ENCODE measurements at regions not wholly inside any gene's neighbourhood (a gene's known extent, or its start where the extent isn't known, plus 50 kb on each side); places are given as distances from the start of the nearest gene placed in this dataset.

GRCh38 chr3:115270849-115271248 lies 123.8 kb upstream of the ZBTB20 start:
- Histone ChIP-seq H3K4me1 (ENCODE audit: control insufficient read depth, insufficient read depth, low read length) (no peaks in the 10 kb centered on the region), H3K36me3 (ENCODE audit: control insufficient read depth, insufficient read depth, low read length) (no peaks in the 10 kb centered on the region), H3K27me3 (ENCODE audit: control insufficient read depth, insufficient read depth, low read length) (no peaks in the 10 kb centered on the region), H3K9ac (ENCODE audit: low read length) (no peak overlapping the region), H3K27ac (ENCODE audit: low read depth, low read length) (no peak overlapping the region), H3K4me3 (ENCODE audit: low read length) (no peak overlapping the region)

GRCh38 chr3:115272036-115272824 lies 125.1 kb upstream of the ZBTB20 start:
- no peak overlapping the region for H3K27ac ChIP-seq (ENCODE audit: low read depth, low read length)
- H3K4me3 ChIP-seq (ENCODE audit: low read length), result no peak overlapping the region
- H3K4me1 ChIP-seq (ENCODE audit: control insufficient read depth, insufficient read depth, low read length), result no peaks in the 10 kb centered on the region
- H3K9ac ChIP-seq (ENCODE audit: low read length), result no peak overlapping the region
- H3K36me3 ChIP-seq (ENCODE audit: control insufficient read depth, insufficient read depth, low read length), result no peaks in the 10 kb centered on the region
- H3K27me3 ChIP-seq (ENCODE audit: control insufficient read depth, insufficient read depth, low read length), result no peaks in the 10 kb centered on the region

- Histone ChIP-seq H3K9ac (ENCODE audit: low read length) (no peak overlapping the region), H3K27me3 (ENCODE audit: control insufficient read depth, insufficient read depth, low read length) (no peaks in the 10 kb centered on the region), H3K36me3 (ENCODE audit: control insufficient read depth, insufficient read depth, low read length) (no peaks in the 10 kb centered on the region), H3K27ac (ENCODE audit: low read depth, low read length) (no peak overlapping the region), H3K4me3 (ENCODE audit: low read length) (no peak overlapping the region), H3K4me1 (ENCODE audit: control insufficient read depth, insufficient read depth, low read length) (no peaks in the 10 kb centered on the region)
Observed at GRCh38 chr3:115275896-115276295, 128.8 kb upstream of the ZBTB20 start.

- Histone ChIP-seq H3K36me3 (ENCODE audit: control insufficient read depth, insufficient read depth, low read length) (no peaks in the 10 kb centered on the region), H3K4me1 (ENCODE audit: control insufficient read depth, insufficient read depth, low read length) (no peaks in the 10 kb centered on the region), H3K27ac (ENCODE audit: low read depth, low read length) (no peak overlapping the region), H3K4me3 (ENCODE audit: low read length) (no peak overlapping the region), H3K27me3 (ENCODE audit: control insufficient read depth, insufficient read depth, low read length) (no peaks in the 10 kb centered on the region), H3K9ac (ENCODE audit: low read length) (no peak overlapping the region)
Observed at GRCh38 chr3:115279939-115280338, 132.9 kb upstream of the ZBTB20 start.

- H3K27ac ChIP-seq (ENCODE audit: low read depth, low read length), result no peak overlapping the region
- H3K4me1 ChIP-seq (ENCODE audit: control insufficient read depth, insufficient read depth, low read length), result no peaks in the 10 kb centered on the region
- no peaks in the 10 kb centered on the region for H3K27me3 ChIP-seq (ENCODE audit: control insufficient read depth, insufficient read depth, low read length)
- no peak overlapping the region for H3K9ac ChIP-seq (ENCODE audit: low read length)
- H3K36me3 ChIP-seq (ENCODE audit: control insufficient read depth, insufficient read depth, low read length), result no peaks in the 10 kb centered on the region
- no peak overlapping the region for H3K4me3 ChIP-seq (ENCODE audit: low read length)
Observed at GRCh38 chr3:115280506-115280905, 133.4 kb upstream of the ZBTB20 start.

GRCh38 chr3:115281697-115282675 lies 134.9 kb upstream of the ZBTB20 start:
- no peaks in the 10 kb centered on the region for H3K4me1 ChIP-seq (ENCODE audit: control insufficient read depth, insufficient read depth, low read length)
- H3K27ac ChIP-seq (ENCODE audit: low read depth, low read length), result no peak overlapping the region
- no peak overlapping the region for H3K4me3 ChIP-seq (ENCODE audit: low read length)
- H3K9ac ChIP-seq (ENCODE audit: low read length), result no peak overlapping the region
- H3K27me3 ChIP-seq (ENCODE audit: control insufficient read depth, insufficient read depth, low read length), result no peaks in the 10 kb centered on the region
- H3K36me3 ChIP-seq (ENCODE audit: control insufficient read depth, insufficient read depth, low read length), result no peaks in the 10 kb centered on the region

GRCh38 chr3:115284980-115285379 lies 137.9 kb upstream of the ZBTB20 start:
- no peaks in the 10 kb centered on the region for H3K36me3 ChIP-seq (ENCODE audit: control insufficient read depth, insufficient read depth, low read length)
- no peak overlapping the region for H3K27ac ChIP-seq (ENCODE audit: low read depth, low read length)
- no peaks in the 10 kb centered on the region for H3K27me3 ChIP-seq (ENCODE audit: control insufficient read depth, insufficient read depth, low read length)
- H3K9ac ChIP-seq (ENCODE audit: low read length), result no peak overlapping the region
- no peak overlapping the region for H3K4me3 ChIP-seq (ENCODE audit: low read length)
- no peaks in the 10 kb centered on the region for H3K4me1 ChIP-seq (ENCODE audit: control insufficient read depth, insufficient read depth, low read length)

GRCh38 chr3:115286529-115287197 lies 139.6 kb upstream of the ZBTB20 start:
- Histone ChIP-seq H3K27me3 (ENCODE audit: control insufficient read depth, insufficient read depth, low read length) (no peaks in the 10 kb centered on the region), H3K4me1 (ENCODE audit: control insufficient read depth, insufficient read depth, low read length) (no peaks in the 10 kb centered on the region), H3K27ac (ENCODE audit: low read depth, low read length) (no peak overlapping the region), H3K4me3 (ENCODE audit: low read length) (no peak overlapping the region), H3K36me3 (ENCODE audit: control insufficient read depth, insufficient read depth, low read length) (no peaks in the 10 kb centered on the region), H3K9ac (ENCODE audit: low read length) (no peak overlapping the region)

- Histone ChIP-seq H3K36me3 (ENCODE audit: control insufficient read depth, insufficient read depth, low read length) (no peaks in the 10 kb centered on the region), H3K4me1 (ENCODE audit: control insufficient read depth, insufficient read depth, low read length) (no peaks in the 10 kb centered on the region), H3K4me3 (ENCODE audit: low read length) (no peak overlapping the region), H3K9ac (ENCODE audit: low read length) (no peak overlapping the region), H3K27ac (ENCODE audit: low read depth, low read length) (no peak overlapping the region), H3K27me3 (ENCODE audit: control insufficient read depth, insufficient read depth, low read length) (no peaks in the 10 kb centered on the region)
Observed at GRCh38 chr3:115287198-115287597, 140.1 kb upstream of the ZBTB20 start.

GRCh38 chr3:115292131-115292530 lies 145.0 kb upstream of the ZBTB20 start:
- no peak overlapping the region for H3K9ac ChIP-seq (ENCODE audit: low read length)
- H3K27me3 ChIP-seq (ENCODE audit: control insufficient read depth, insufficient read depth, low read length), result no peaks in the 10 kb centered on the region
- no peak overlapping the region for H3K27ac ChIP-seq (ENCODE audit: low read depth, low read length)
- no peaks in the 10 kb centered on the region for H3K36me3 ChIP-seq (ENCODE audit: control insufficient read depth, insufficient read depth, low read length)
- H3K4me3 ChIP-seq (ENCODE audit: low read length), result no peak overlapping the region
- no peaks in the 10 kb centered on the region for H3K4me1 ChIP-seq (ENCODE audit: control insufficient read depth, insufficient read depth, low read length)

- Histone ChIP-seq H3K36me3 (ENCODE audit: control insufficient read depth, insufficient read depth, low read length) (no peaks in the 10 kb centered on the region), H3K27ac (ENCODE audit: low read depth, low read length) (no peak overlapping the region), H3K4me1 (ENCODE audit: control insufficient read depth, insufficient read depth, low read length) (no peaks in the 10 kb centered on the region), H3K27me3 (ENCODE audit: control insufficient read depth, insufficient read depth, low read length) (no peaks in the 10 kb centered on the region), H3K9ac (ENCODE audit: low read length) (no peak overlapping the region), H3K4me3 (ENCODE audit: low read length) (no peak overlapping the region)
Observed at GRCh38 chr3:115292677-115293165, 145.6 kb upstream of the ZBTB20 start.

GRCh38 chr3:115293321-115293720 lies 146.2 kb upstream of the ZBTB20 start:
- Histone ChIP-seq H3K4me1 (ENCODE audit: control insufficient read depth, insufficient read depth, low read length) (no peaks in the 10 kb centered on the region), H3K27ac (ENCODE audit: low read depth, low read length) (no peak overlapping the region), H3K36me3 (ENCODE audit: control insufficient read depth, insufficient read depth, low read length) (no peaks in the 10 kb centered on the region), H3K9ac (ENCODE audit: low read length) (no peak overlapping the region), H3K27me3 (ENCODE audit: control insufficient read depth, insufficient read depth, low read length) (no peaks in the 10 kb centered on the region), H3K4me3 (ENCODE audit: low read length) (no peak overlapping the region)

All from rectal smooth muscle tissue (tissue), 1 donor.